ENCODE measurements at regions not wholly inside any gene's neighbourhood (a gene's known extent, or its start where the extent isn't known, plus 50 kb on each side); places are given as distances from the start of the nearest gene placed in this dataset.

GRCh38 chr11:134967746-134968145 is 555.7 kb upstream of the B3GAT1 start:
- TF ChIP-seq SNAI2 (CRISPR knock-in tag; IDR thresholded peaks at IDR 0.05) (no peak), GLIS3 (CRISPR knock-in tag; IDR thresholded peaks at IDR 0.05) (no peak), RARB (CRISPR knock-in tag; IDR thresholded peaks at IDR 0.05) (no peak), PPARA (CRISPR knock-in tag; IDR thresholded peaks at IDR 0.05; ENCODE audit: borderline replicate concordance) (no peak), ISL1 (CRISPR knock-in tag; IDR thresholded peaks at IDR 0.05) (no peak), ZC3H10 (CRISPR knock-in tag; IDR thresholded peaks at IDR 0.05) (no peak), ARNTL (CRISPR knock-in tag; IDR thresholded peaks at IDR 0.05; ENCODE audit: borderline replicate concordance, low read depth) (no peak)
- TF ChIP-seq, protein P1, sequence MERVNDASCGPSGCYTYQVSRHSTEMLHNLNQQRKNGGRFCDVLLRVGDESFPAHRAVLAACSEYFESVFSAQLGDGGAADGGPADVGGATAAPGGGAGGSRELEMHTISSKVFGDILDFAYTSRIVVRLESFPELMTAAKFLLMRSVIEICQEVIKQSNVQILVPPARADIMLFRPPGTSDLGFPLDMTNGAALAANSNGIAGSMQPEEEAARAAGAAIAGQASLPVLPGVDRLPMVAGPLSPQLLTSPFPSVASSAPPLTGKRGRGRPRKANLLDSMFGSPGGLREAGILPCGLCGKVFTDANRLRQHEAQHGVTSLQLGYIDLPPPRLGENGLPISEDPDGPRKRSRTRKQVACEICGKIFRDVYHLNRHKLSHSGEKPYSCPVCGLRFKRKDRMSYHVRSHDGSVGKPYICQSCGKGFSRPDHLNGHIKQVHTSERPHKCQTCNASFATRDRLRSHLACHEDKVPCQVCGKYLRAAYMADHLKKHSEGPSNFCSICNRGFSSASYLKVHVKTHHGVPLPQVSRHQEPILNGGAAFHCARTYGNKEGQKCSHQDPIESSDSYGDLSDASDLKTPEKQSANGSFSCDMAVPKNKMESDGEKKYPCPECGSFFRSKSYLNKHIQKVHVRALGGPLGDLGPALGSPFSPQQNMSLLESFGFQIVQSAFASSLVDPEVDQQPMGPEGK (CRISPR knock-in tag; IDR thresholded peaks at IDR 0.05; ENCODE audit: borderline replicate concordance), result no peak
